ENCODE measurements at regions not wholly inside any gene's neighbourhood (a gene's known extent, or its start where the extent isn't known, plus 50 kb on each side); places are given as distances from the start of the nearest gene placed in this dataset.

DNA sequence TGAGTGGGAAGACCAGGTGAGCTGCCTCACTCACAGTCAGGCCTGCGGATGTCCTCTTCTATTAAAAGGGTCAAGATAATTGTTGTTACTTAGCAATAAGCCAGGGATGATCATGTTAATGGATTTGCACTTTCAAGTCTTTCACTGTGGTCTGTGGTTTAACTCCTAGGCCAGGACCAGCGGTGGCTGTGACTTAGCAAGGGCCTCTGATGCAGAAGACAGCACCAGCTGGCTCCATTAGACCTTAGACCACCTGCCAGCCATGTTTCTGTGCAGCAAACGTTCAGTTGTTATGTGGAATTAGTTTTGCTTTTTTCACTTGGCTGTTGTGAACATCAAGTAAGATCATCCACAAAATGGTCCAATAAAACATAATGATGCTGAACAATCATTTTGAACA lies 537.3 kb downstream of the TNS3 start:
- H3K4me3 ChIP-seq (ENCODE audit: low read depth, low read length), result no peak overlapping the region
- no peak for DNase-seq (ENCODE audit: low read depth)
- TF ChIP-seq, protein P1, sequence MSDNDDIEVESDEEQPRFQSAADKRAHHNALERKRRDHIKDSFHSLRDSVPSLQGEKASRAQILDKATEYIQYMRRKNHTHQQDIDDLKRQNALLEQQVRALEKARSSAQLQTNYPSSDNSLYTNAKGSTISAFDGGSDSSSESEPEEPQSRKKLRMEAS (IDR thresholded peaks at IDR 0.05; ENCODE audit: low read depth, low read length), result no peak
- TF ChIP-seq MYC (IDR thresholded peaks at IDR 0.05; ENCODE audit: low read depth, low read length), result no peak
- no peak for TF ChIP-seq POLR2A (IDR thresholded peaks at IDR 0.05; ENCODE audit: extremely low read depth, insufficient read length)

DNA sequence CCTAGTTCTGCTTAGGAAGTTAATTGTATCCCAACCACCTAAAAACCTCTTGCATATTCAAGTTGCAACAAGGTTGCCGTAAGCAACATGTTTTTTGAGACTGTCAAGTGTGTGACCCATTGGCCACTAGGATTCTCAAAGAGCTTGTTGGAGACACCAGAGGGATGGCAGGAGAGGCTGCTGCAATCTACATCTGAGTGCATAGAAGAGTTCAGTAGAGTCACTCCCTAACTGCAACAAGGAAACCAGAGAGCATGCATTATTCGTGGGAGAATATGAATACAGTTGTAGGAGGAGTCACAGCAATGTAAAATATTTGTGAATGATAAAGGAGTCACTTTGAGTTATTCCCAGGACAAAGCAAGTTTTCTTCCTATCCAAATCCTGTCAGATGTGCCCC lies 538.6 kb downstream of the TNS3 start:
- no peak overlapping the region for H3K4me3 ChIP-seq (ENCODE audit: low read depth, low read length)
- DNase-seq (ENCODE audit: low read depth), result no peak
- TF ChIP-seq, protein P2, sequence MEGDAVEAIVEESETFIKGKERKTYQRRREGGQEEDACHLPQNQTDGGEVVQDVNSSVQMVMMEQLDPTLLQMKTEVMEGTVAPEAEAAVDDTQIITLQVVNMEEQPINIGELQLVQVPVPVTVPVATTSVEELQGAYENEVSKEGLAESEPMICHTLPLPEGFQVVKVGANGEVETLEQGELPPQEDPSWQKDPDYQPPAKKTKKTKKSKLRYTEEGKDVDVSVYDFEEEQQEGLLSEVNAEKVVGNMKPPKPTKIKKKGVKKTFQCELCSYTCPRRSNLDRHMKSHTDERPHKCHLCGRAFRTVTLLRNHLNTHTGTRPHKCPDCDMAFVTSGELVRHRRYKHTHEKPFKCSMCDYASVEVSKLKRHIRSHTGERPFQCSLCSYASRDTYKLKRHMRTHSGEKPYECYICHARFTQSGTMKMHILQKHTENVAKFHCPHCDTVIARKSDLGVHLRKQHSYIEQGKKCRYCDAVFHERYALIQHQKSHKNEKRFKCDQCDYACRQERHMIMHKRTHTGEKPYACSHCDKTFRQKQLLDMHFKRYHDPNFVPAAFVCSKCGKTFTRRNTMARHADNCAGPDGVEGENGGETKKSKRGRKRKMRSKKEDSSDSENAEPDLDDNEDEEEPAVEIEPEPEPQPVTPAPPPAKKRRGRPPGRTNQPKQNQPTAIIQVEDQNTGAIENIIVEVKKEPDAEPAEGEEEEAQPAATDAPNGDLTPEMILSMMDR (IDR thresholded peaks at IDR 0.05; ENCODE audit: low read depth, low read length), result no peak
- TF ChIP-seq MYC (IDR thresholded peaks at IDR 0.05; ENCODE audit: low read depth, low read length) (no peak), POLR2A (IDR thresholded peaks at IDR 0.05; ENCODE audit: extremely low read depth, insufficient read length) (no peak)
- TF ChIP-seq, protein P1 (IDR thresholded peaks at IDR 0.05; ENCODE audit: low read depth, low read length), result no peak

DNA sequence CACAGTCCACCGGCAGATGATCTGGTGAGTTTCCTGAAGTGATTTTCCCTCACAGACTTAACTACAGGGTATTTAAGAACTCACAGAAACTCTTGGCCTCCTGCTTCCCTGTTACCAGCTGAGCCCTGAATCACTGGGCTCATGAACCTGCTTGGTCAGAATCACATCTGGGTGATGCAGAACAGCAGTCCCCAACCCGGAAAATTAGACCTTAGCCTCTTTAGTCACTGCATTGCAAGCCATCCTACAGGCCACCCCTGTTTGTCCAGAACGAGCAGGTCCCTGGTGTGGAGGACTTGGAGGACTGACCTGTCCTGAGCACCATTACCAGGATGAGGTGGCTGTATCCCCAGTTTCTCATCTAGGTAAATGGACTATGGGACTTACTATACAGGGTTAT lies 539.2 kb downstream of the TNS3 start:
- DNase-seq (ENCODE audit: low read depth), result no peak
- H3K4me3 ChIP-seq (ENCODE audit: low read depth, low read length), result no peak overlapping the region
- TF ChIP-seq MYC (IDR thresholded peaks at IDR 0.05; ENCODE audit: low read depth, low read length), result no peak
- TF ChIP-seq, protein P1 (IDR thresholded peaks at IDR 0.05; ENCODE audit: low read depth, low read length), result no peak
- TF ChIP-seq POLR2A (IDR thresholded peaks at IDR 0.05; ENCODE audit: extremely low read depth, insufficient read length), result no peak
- TF ChIP-seq, protein P2 (IDR thresholded peaks at IDR 0.05; ENCODE audit: low read depth, low read length), result no peak

DNA sequence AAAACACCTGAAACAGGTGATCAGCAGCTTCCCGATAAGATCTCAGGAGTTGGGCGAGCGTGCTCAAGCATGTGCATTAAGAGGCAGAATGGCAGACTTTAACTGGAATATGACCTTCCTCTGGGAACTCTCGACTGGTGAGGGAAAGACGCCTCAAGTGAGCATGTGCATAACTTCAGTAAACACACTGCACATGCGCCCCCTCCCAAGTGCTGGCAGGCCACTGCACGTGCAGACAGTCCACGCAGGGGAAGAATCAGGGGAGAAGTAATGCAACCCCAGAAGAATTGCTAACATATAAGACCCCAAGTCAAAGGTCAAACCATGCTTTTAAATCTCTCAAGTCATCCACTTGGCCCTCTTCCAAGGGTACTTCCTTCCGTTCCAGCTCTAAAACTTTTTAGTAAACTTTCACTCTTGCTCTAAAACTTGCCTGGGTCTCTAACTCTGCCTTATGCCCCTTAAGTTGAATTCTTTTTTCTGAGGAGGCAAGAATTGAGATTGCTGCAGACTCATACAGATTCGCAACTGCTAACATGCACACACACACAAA lies 541.0 kb downstream of the TNS3 start:
- no peak overlapping the region for H3K4me3 ChIP-seq (ENCODE audit: low read depth, low read length)
- peak; percentile 14 for DNase-seq (ENCODE audit: low read depth)
- TF ChIP-seq, protein P1 (IDR thresholded peaks at IDR 0.05; ENCODE audit: low read depth, low read length), result no peak
- TF ChIP-seq MYC (IDR thresholded peaks at IDR 0.05; ENCODE audit: low read depth, low read length) (no peak), POLR2A (IDR thresholded peaks at IDR 0.05; ENCODE audit: extremely low read depth, insufficient read length) (no peak)
- TF ChIP-seq, protein P2 (IDR thresholded peaks at IDR 0.05; ENCODE audit: low read depth, low read length), result no peak

DNA sequence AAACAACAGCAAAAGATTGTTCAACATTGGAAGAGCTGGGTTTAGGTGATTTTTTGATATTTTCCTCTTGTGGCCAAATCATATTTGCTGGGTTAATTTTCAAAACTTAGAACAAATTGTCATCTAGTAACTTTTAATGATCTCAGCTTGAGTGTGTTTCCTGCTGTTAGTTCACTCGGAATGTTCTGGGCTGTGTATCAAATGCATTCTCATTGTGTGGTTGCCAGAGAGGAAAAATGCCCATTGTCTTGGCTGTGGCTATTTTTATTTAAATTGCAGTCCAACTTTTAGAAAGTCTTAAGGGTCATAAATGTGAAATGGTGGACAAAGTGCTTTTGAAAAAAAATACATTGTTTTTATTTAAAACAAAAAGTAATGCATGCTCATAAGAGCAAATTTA lies 542.0 kb downstream of the TNS3 start:
- no peak for TF ChIP-seq POLR2A (IDR thresholded peaks at IDR 0.05; ENCODE audit: extremely low read depth, insufficient read length)
- TF ChIP-seq, protein P2 (IDR thresholded peaks at IDR 0.05; ENCODE audit: low read depth, low read length), result no peak
- no peak for TF ChIP-seq MYC (IDR thresholded peaks at IDR 0.05; ENCODE audit: low read depth, low read length)
- TF ChIP-seq, protein P1 (IDR thresholded peaks at IDR 0.05; ENCODE audit: low read depth, low read length), result no peak
- no peak overlapping the region for H3K4me3 ChIP-seq (ENCODE audit: low read depth, low read length)
- DNase-seq (ENCODE audit: low read depth), result no peak

DNA sequence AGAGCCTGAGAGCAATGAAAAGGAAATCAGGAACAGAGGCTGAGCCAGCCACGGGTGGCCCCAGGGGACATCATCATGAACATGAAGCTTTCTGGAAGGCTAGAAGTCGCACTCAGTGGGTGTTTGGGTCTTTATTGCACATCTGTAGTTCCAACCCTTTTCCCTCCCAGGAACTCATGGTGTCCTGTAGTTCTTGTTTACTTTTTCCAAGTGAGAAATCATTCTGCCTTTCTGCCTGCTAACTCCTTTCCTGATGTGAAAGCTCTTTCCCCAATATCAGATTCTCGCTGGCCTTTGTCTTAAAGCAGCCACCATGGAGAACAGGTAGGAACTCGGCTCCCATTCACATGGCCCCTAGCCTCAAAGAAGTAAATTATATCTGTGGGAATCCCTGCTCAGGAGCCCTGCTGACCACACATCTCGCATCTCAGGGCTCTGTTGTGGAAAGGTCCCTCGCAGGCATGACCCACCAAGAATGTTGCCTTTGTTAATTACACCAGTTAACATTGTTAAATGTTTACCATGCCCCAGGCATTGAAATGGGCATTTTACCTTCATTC lies 542.7 kb downstream of the TNS3 start:
- no peak for DNase-seq (ENCODE audit: low read depth)
- H3K4me3 ChIP-seq (ENCODE audit: low read depth, low read length), result no peak overlapping the region
- TF ChIP-seq, protein P2 (IDR thresholded peaks at IDR 0.05; ENCODE audit: low read depth, low read length), result no peak
- TF ChIP-seq, protein P1 (IDR thresholded peaks at IDR 0.05; ENCODE audit: low read depth, low read length), result no peak
- TF ChIP-seq MYC (IDR thresholded peaks at IDR 0.05; ENCODE audit: low read depth, low read length), result no peak
- TF ChIP-seq POLR2A (IDR thresholded peaks at IDR 0.05; ENCODE audit: extremely low read depth, insufficient read length), result no peak
